BLaER1 treated with 17β-estradiol and CSF1 and Interleukin-3, amounts not matched to agents 10 nM and 100 nM (cell line): ENCODE measurements at regions not wholly inside any gene's neighbourhood (a gene's known extent, or its start where the extent isn't known, plus 50 kb on each side); places are given as distances from the start of the nearest gene placed in this dataset.

Source experiments
- H3K27ac ChIP-seq, 11 experiments: shearing (Covaris generic); formaldehyde crosslinking; 2 replicates each; pipeline ENCODE4 v1.8.1; 2022
- H3K27me3 ChIP-seq, 11 experiments: shearing (Covaris generic); formaldehyde crosslinking; 2 replicates each; pipeline ENCODE4 v1.8.1; 2022
- H3K36me3 ChIP-seq, 11 experiments: shearing (Covaris generic); formaldehyde crosslinking; 2 replicates each; pipeline ENCODE4 v1.8.1; 2022
- H3K4me1 ChIP-seq, 10 experiments: shearing (Covaris generic); formaldehyde crosslinking; 2 replicates each; pipeline ENCODE4 v1.8.1; 2022
- H3K4me2 ChIP-seq, 11 experiments: shearing (Covaris generic); formaldehyde crosslinking; 2 replicates each; pipeline ENCODE4 v1.8.1; 2022
- H3K4me3 ChIP-seq, 10 experiments: shearing (Covaris generic); formaldehyde crosslinking; 2 replicates each; pipeline ENCODE4 v1.8.1; 2022
- H3K9ac ChIP-seq, 11 experiments: shearing (Covaris generic); formaldehyde crosslinking; 2 replicates each; pipeline ENCODE4 v1.8.1; 2022
- H3K9me3 ChIP-seq, 11 experiments: shearing (Covaris generic); formaldehyde crosslinking; replicated peaks in 1 of 11; 2 replicates each; pipeline ENCODE4 v1.8.1; 2022
- H4K20me1 ChIP-seq, 11 experiments: shearing (Covaris generic); formaldehyde crosslinking; 2 replicates each; pipeline ENCODE4 v1.8.1; 2022
- Cebpa-rat ChIP-seq, 11 experiments: shearing (Covaris generic); IDR thresholded peaks; 2 replicates each; pipeline ENCODE4 v1.8.1; 2022

GRCh38 chr1:90593312-90593711, 123.8 kb downstream of the BARHL2 start:
- Histone ChIP-seq H3K27ac (no peak overlapping the region), H3K9me3 (peaks cover 18 to 32% (median 23%) of the 10 kb centered on the region in 11 experiments), H3K36me3 (no peaks in the 10 kb centered on the region), H3K27me3 (no peaks in the 10 kb centered on the region), H4K20me1 (no peaks in the 10 kb centered on the region), H3K4me1 (no peaks in the 10 kb centered on the region), H3K4me2 (no peak overlapping the region), H3K9ac (no peak overlapping the region), H3K4me3 (no peak overlapping the region)
- TF ChIP-seq Cebpa-rat (IDR thresholded peaks at IDR 0.05), result no peak

DNA sequence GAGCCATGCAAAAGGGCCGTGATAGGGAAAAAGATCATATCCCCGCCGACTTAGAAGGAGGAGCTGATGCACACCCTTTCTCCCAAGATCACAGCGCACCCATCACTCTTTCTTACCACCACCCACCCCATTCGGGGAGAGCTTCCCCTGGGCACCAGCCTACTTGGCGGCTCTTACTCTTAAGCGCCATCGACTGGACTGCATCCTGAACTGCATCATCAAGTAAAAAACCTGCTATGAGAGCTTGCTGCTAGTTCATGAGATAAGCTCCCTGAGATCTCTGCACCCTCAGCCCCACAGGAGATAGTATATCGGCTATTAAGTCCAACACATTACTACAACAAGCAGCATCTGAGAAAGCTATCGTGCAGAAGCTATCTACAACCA, 125.1 kb downstream of the BARHL2 start:
- H3K4me2 ChIP-seq, result no peak overlapping the region
- no peaks in the 10 kb centered on the region for H4K20me1 ChIP-seq
- H3K27ac ChIP-seq, result no peak overlapping the region
- H3K4me1 ChIP-seq, result no peaks in the 10 kb centered on the region
- TF ChIP-seq Cebpa-rat (IDR thresholded peaks at IDR 0.05), result no peak
- H3K9me3 ChIP-seq, result peaks cover 12 to 26% (median 17%) of the 10 kb centered on the region in 11 experiments
- no peak overlapping the region for H3K9ac ChIP-seq
- H3K4me3 ChIP-seq, result no peak overlapping the region
- H3K27me3 ChIP-seq, result no peaks in the 10 kb centered on the region
- no peaks in the 10 kb centered on the region for H3K36me3 ChIP-seq

- Histone ChIP-seq H3K27me3 (no peaks in the 10 kb centered on the region), H3K9me3 (peaks cover 7 to 21% (median 12%) of the 10 kb centered on the region in 11 experiments), H3K9ac (no peak overlapping the region), H3K36me3 (no peaks in the 10 kb centered on the region), H3K4me3 (no peak overlapping the region), H4K20me1 (no peaks in the 10 kb centered on the region), H3K27ac (no peak overlapping the region), H3K4me1 (no peaks in the 10 kb centered on the region), H3K4me2 (no peak overlapping the region)
- no peak for TF ChIP-seq Cebpa-rat (IDR thresholded peaks at IDR 0.05)
Measured at GRCh38 chr1:90591355-90591969, 125.6 kb downstream of the BARHL2 start.

GRCh38 chr1:90580176-90580575, 136.9 kb downstream of the BARHL2 start:
- peaks cover 0 to 8% (median 0%) of the 10 kb centered on the region in 11 experiments; a peak in 2 of 22 replicates for H3K9me3 ChIP-seq
- H3K4me2 ChIP-seq, result no peak overlapping the region
- TF ChIP-seq Cebpa-rat (IDR thresholded peaks at IDR 0.05), result no peak
- H3K27me3 ChIP-seq, result no peaks in the 10 kb centered on the region
- no peaks in the 10 kb centered on the region for H4K20me1 ChIP-seq
- no peaks in the 10 kb centered on the region for H3K36me3 ChIP-seq
- H3K9ac ChIP-seq, result no peak overlapping the region
- H3K27ac ChIP-seq, result no peak overlapping the region
- H3K4me3 ChIP-seq, result no peak overlapping the region
- no peaks in the 10 kb centered on the region for H3K4me1 ChIP-seq

DNA sequence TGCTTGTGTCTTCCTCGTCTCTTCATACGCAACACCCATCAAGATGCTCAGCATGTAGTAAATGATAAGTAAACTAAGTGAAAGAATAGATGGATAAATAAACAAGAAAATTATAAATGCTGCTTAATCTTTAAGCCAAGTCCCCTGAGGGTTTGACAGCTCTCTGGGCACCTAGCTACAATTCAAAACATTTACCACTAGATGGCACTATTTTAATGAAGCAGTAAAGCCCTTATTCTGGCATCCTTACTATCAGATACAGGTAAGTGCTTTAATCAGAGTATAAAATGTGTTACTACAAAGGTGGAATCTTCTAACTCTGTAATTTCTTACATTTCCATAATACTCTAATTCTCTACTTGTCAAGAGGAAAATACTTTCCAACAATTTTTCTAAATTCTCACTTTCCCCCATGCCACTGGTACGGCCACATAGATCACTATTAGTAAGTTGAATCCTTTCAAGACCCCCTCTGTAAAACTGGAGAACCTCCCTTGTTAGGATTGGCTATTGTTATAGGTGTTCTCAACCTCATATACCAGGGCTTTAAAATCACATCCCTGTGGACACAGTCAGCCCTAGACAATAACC, 137.8 kb downstream of the BARHL2 start:
- Histone ChIP-seq H3K9me3 (peaks cover 0 to 11% (median 0%) of the 10 kb centered on the region in 11 experiments; a peak in 3 of 22 replicates), H3K27ac (no peak overlapping the region), H3K4me1 (no peaks in the 10 kb centered on the region), H3K4me3 (no peak overlapping the region), H3K36me3 (no peaks in the 10 kb centered on the region), H3K4me2 (no peak overlapping the region), H3K27me3 (no peaks in the 10 kb centered on the region), H4K20me1 (no peaks in the 10 kb centered on the region), H3K9ac (no peak overlapping the region)
- no peak for TF ChIP-seq Cebpa-rat (IDR thresholded peaks at IDR 0.05)

DNA sequence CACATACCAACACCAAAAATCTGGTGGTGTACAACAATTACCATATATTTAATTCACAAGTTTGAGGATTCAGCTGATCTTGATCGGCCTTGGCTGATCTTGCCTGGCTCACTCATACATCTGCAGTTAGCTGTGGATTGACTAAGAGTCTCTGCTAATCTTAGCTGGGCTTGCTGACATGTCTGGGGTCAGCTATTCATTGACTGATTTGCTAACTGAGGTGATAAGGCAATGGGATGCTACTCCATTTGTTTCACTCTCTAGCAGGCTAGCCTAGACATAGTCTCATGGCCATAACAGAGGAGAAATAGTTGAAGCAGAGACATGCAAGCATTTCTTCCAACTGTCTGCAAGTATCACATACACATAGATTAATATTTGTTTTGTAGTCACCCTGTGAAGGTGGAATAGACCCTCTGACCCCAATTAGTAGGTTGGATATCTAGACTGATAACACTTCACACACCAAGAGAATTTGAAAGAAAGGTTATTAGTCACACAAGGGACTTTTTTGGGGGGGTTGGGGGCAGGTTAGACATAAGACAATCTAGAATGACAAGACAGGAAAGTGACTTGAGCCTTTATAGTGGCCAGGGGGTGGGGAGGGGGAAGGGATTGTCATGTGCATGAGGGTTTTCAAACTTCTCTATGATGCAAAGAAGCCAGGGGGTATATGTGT, 142.3 kb downstream of the BARHL2 start:
- Histone ChIP-seq H3K27me3 (no peaks in the 10 kb centered on the region), H4K20me1 (no peaks in the 10 kb centered on the region), H3K9ac (no peak overlapping the region), H3K4me1 (no peaks in the 10 kb centered on the region), H3K4me2 (no peak overlapping the region), H3K9me3 (peaks cover 0 to 4% (median 0%) of the 10 kb centered on the region in 11 experiments; a peak in 1 of 22 replicates), H3K36me3 (no peaks in the 10 kb centered on the region), H3K4me3 (no peak overlapping the region), H3K27ac (no peak overlapping the region)
- TF ChIP-seq Cebpa-rat (IDR thresholded peaks at IDR 0.05), result no peak

GRCh38 chr1:90573736-90574135, 143.4 kb downstream of the BARHL2 start:
- Histone ChIP-seq H3K27ac (no peak overlapping the region), H3K4me2 (no peak overlapping the region), H3K9me3 (peaks cover 0 to 4% (median 0%) of the 10 kb centered on the region in 11 experiments; a peak in 1 of 22 replicates), H3K27me3 (no peaks in the 10 kb centered on the region), H3K36me3 (no peaks in the 10 kb centered on the region), H3K4me3 (no peak overlapping the region), H3K4me1 (peaks cover 0 to 3% (median 0%) of the 10 kb centered on the region in 10 experiments; a peak in 1 of 20 replicates), H4K20me1 (no peaks in the 10 kb centered on the region), H3K9ac (no peak overlapping the region)
- TF ChIP-seq Cebpa-rat (IDR thresholded peaks at IDR 0.05), result no peak

DNA sequence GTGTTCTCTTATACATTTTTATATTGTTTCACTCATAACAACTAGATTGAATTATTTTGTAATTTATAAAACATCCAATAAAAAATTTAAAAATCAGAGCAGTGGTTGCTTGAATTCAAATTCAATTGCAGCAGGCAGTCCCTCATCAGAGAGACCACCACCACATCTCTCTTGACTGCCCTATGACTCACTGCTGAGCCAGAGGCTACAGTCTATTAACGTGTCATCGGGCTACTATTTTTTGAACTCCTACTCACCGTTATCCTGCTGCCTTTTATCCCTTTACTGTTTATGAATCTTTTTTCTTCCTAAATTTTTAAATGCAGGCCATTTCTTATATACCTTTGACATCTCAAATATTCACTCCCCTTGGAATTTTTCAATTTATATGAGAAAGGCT, 144.7 kb downstream of the BARHL2 start:
- H3K9me3 ChIP-seq, result peaks cover 0 to 4% (median 0%) of the 10 kb centered on the region in 11 experiments; a peak in 1 of 22 replicates
- no peaks in the 10 kb centered on the region for H3K36me3 ChIP-seq
- H3K4me2 ChIP-seq, result no peak overlapping the region
- H3K4me1 ChIP-seq, result peaks cover 0 to 3% (median 0%) of the 10 kb centered on the region in 10 experiments; a peak in 1 of 20 replicates
- H3K27ac ChIP-seq, result no peak overlapping the region
- no peak overlapping the region for H3K9ac ChIP-seq
- TF ChIP-seq Cebpa-rat (IDR thresholded peaks at IDR 0.05), result no peak
- H3K4me3 ChIP-seq, result no peak overlapping the region
- H3K27me3 ChIP-seq, result no peaks in the 10 kb centered on the region
- H4K20me1 ChIP-seq, result no peaks in the 10 kb centered on the region

- H3K9me3 ChIP-seq, result no peaks in the 10 kb centered on the region
- peaks cover 0 to 3% (median 0%) of the 10 kb centered on the region in 10 experiments; a peak in 1 of 20 replicates for H3K4me1 ChIP-seq
- TF ChIP-seq Cebpa-rat (IDR thresholded peaks at IDR 0.05), result no peak
- H3K27ac ChIP-seq, result no peak overlapping the region
- no peaks in the 10 kb centered on the region for H4K20me1 ChIP-seq
- H3K27me3 ChIP-seq, result no peaks in the 10 kb centered on the region
- H3K9ac ChIP-seq, result no peak overlapping the region
- H3K36me3 ChIP-seq, result no peaks in the 10 kb centered on the region
- H3K4me3 ChIP-seq, result no peak overlapping the region
- no peak overlapping the region for H3K4me2 ChIP-seq
Measured at GRCh38 chr1:90568436-90568835, 148.7 kb downstream of the BARHL2 start.
